Omental fat pad (tissue), 3 donors: ENCODE measurements at regions not wholly inside any gene's neighbourhood (a gene's known extent, or its start where the extent isn't known, plus 50 kb on each side); places are given as distances from the start of the nearest gene placed in this dataset.

Source experiments
- ATAC-seq: fragments of 150-250 bp; one replicate; pipeline ENCODE4 v1.9.1; 2016; ENCODE audit warnings: mild to moderate bottlenecking, moderate library complexity; ENCODE audit not compliant: low FRiP score
- DNase-seq: peaks from one replicate; pipeline ENCODE4 v3.0.0-alpha.2; 2019; ENCODE audit warnings: low spot score
- CTCF ChIP-seq, 3 donors: fragments of 450-650 bp; IDR thresholded peaks; one replicate each; pipeline ENCODE4 v1.5.1; 2016 to 2017; ENCODE audit warnings: antibody characterized with exemption in 3 of 3, mild to moderate bottlenecking in 3 of 3, moderate library complexity in 2 of 3

- TF ChIP-seq CTCF (IDR thresholded peaks at IDR 0.05), result no peak
- ATAC-seq (no peak), DNase-seq (no peak)
Observed at GRCh38 chr5:2039180-2039531, 156.4 kb upstream of the IRX4 start.

- TF ChIP-seq CTCF (IDR thresholded peaks at IDR 0.05), result no peak
- no peak for DNase-seq
Observed at GRCh38 chr5:2038321-2039179, 155.8 kb upstream of the IRX4 start.

GRCh38 chr5:2036885-2037284 lies 154.2 kb upstream of the IRX4 start:
- ATAC-seq, result no peak
- TF ChIP-seq CTCF (IDR thresholded peaks at IDR 0.05), result no peak
- no peak for DNase-seq

More at GRCh38 chr5:2038321-2039179, 155.8 kb upstream of the IRX4 start:
- peak; percentile 80 for ATAC-seq

GRCh38 chr5:2032432-2032831 lies 149.7 kb upstream of the IRX4 start:
- ATAC-seq (no peak), DNase-seq (no peak)
- TF ChIP-seq CTCF (IDR thresholded peaks at IDR 0.05), result no peak

GRCh38 chr5:2031581-2031980 lies 148.9 kb upstream of the IRX4 start:
- TF ChIP-seq CTCF (IDR thresholded peaks at IDR 0.05), result no peak
- DNase-seq (no peak), ATAC-seq (no peak)

GRCh38 chr5:2030131-2030530 lies 147.4 kb upstream of the IRX4 start:
- no peak for TF ChIP-seq CTCF (IDR thresholded peaks at IDR 0.05)
- no peak for ATAC-seq

GRCh38 chr5:2029206-2029605 lies 146.5 kb upstream of the IRX4 start:
- ATAC-seq (no peak), DNase-seq (no peak)
- no peak for TF ChIP-seq CTCF (IDR thresholded peaks at IDR 0.05)

More at GRCh38 chr5:2030131-2030530, 147.4 kb upstream of the IRX4 start:
- DNase-seq, result no peak
